SK-N-SH (cell line): ENCODE measurements at regions not wholly inside any gene's neighbourhood (a gene's known extent, or its start where the extent isn't known, plus 50 kb on each side); places are given as distances from the start of the nearest gene placed in this dataset.

Experiments used
- CTCF ChIA-PET: fragments of 300-600, 350-600 bp; formaldehyde crosslinking; extraction: SDS; loops from one replicate; lab custom pipeline; 2021; lab: Yijun Ruan, JAX
- POLR2A ChIA-PET: fragments of 350-600 bp; sonication (Branson Sonifier 250); formaldehyde crosslinking; extraction: SDS; loops from one replicate; lab custom pipeline; 2020; ENCODE audit warnings: antibody characterized with exemption, inconsistent platforms; lab: Yijun Ruan, JAX
- DNase-seq: peaks from one replicate; pipeline ENCODE4 v3.0.0; 2012
- H2AFZ ChIP-seq: fragments of 200-600 bp; sonication (generic); 2 replicates; pipeline ENCODE4 v1.8.1; 2016; ENCODE audit warnings: antibody characterized with exemption, mild to moderate bottlenecking, low read depth
- H3F3A ChIP-seq: fragments of 200-600 bp; sonication (generic); replicated peaks from 2 replicates; pipeline ENCODE3; 2016; ENCODE audit warnings: antibody characterized with exemption, mild to moderate bottlenecking; ENCODE audit not compliant: insufficient read depth
- H3K27ac ChIP-seq, 2 experiments: fragments of 200-500 bp in 1 of 2; fragments of 200-600 bp in 1 of 2; sonication (Bioruptor generic) in 1 of 2; sonication (generic), shearing (Covaris generic) in 1 of 2; 2 replicates each; pipeline versions ENCODE4 v1.5.1 to v1.6.1; 2014 to 2016; ENCODE audit warnings: low read depth in 2 of 2, inconsistent platforms in 1 of 2, low read length in 1 of 2, mild to moderate bottlenecking in 1 of 2, mixed read lengths in 1 of 2
- H3K27me3 ChIP-seq: fragments of 200-600 bp; sonication (generic), shearing (Covaris generic); 2 replicates; pipeline ENCODE4 v1.6.1; 2016; ENCODE audit warnings: mixed run types; ENCODE audit not compliant: insufficient read depth
- H3K36me3 ChIP-seq, 2 experiments: fragments of 200-500 bp in 1 of 2; fragments of 200-600 bp in 1 of 2; sonication (Bioruptor generic) in 1 of 2; sonication (generic) in 1 of 2; replicated peaks in 1 of 2; 2 replicates each; pipeline versions ENCODE3 to v1.5.1; 2014 to 2016; ENCODE audit warnings: low read length in 1 of 2, mild to moderate bottlenecking in 1 of 2; ENCODE audit not compliant: insufficient read depth in 2 of 2, control insufficient read depth in 1 of 2
- H3K4me1 ChIP-seq, 2 experiments: fragments of 200-500 bp in 1 of 2; fragments of 200-600 bp in 1 of 2; sonication (Bioruptor generic) in 1 of 2; sonication (generic), shearing (Covaris generic) in 1 of 2; 2 replicates each; pipeline versions ENCODE4 v1.5.1 to v1.6.1; 2014 to 2016; ENCODE audit warnings: low read depth in 1 of 2, low read length in 1 of 2, mixed run types in 1 of 2; ENCODE audit not compliant: insufficient read depth in 2 of 2, control insufficient read depth in 1 of 2
- H3K4me2 ChIP-seq: fragments of 200-600 bp; sonication (generic), shearing (Covaris generic); 2 replicates; pipeline ENCODE4 v1.6.1; 2017; ENCODE audit warnings: mixed run types
- H3K4me3 ChIP-seq, 2 experiments: fragments of 200-500 bp in 1 of 2; fragments of 200-600 bp in 1 of 2; sonication (Bioruptor generic) in 1 of 2; sonication (generic), shearing (Covaris generic) in 1 of 2; 2 replicates each; pipeline versions ENCODE4 v1.5.1 to v1.8.1; 2014 to 2016; ENCODE audit warnings: low read depth in 2 of 2, inconsistent platforms in 1 of 2, low read length in 1 of 2, mild to moderate bottlenecking in 1 of 2, mixed read lengths in 1 of 2, moderate library complexity in 1 of 2
- H3K79me2 ChIP-seq: fragments of 200-600 bp; sonication (generic); 2 replicates; pipeline ENCODE4 v1.8.1; 2017; ENCODE audit warnings: mild to moderate bottlenecking; ENCODE audit not compliant: insufficient read depth
- H3K9ac ChIP-seq: fragments of 200-600 bp; sonication (generic); 2 replicates; pipeline ENCODE4 v1.6.1; 2017; ENCODE audit warnings: mixed run types
- H3K9me2 ChIP-seq: fragments of 200-600 bp; sonication (generic); 2 replicates; pipeline ENCODE4 v1.6.1; 2017; ENCODE audit warnings: mixed run types
- H3K9me3 ChIP-seq: fragments of 200-600 bp; sonication (generic); 2 replicates; pipeline ENCODE4 v1.6.1; 2017; ENCODE audit warnings: mixed run types, mild to moderate bottlenecking, moderate library complexity
- H4K20me1 ChIP-seq: fragments of 200-600 bp; sonication (generic); 2 replicates; pipeline ENCODE4 v1.6.1; 2017; ENCODE audit warnings: mild to moderate bottlenecking, mixed run types; ENCODE audit not compliant: insufficient read depth
- ELF1 ChIP-seq: IDR thresholded peaks from 2 replicates; pipeline ENCODE4 v1.4.0; 2012
- EZH2phosphoT487 ChIP-seq: fragments of 200-600 bp; sonication (generic); IDR thresholded peaks from 2 replicates; pipeline ENCODE4 v1.6.1; 2017; ENCODE audit warnings: low read depth, mixed run types, mild to moderate bottlenecking, antibody characterized with exemption, moderate library complexity, borderline replicate concordance
- FOSL2 ChIP-seq: IDR thresholded peaks from 2 replicates; pipeline ENCODE4 v1.4.0; 2012; ENCODE audit warnings: low read depth, mild to moderate bottlenecking, moderate library complexity, borderline replicate concordance
- FOXJ3 ChIP-seq: sonication (generic); formaldehyde crosslinking; IDR thresholded peaks from 2 replicates; pipeline ENCODE4 v1.5.1; 2020; ENCODE audit warnings: mild to moderate bottlenecking, missing genetic modification reagents
- FOXM1 ChIP-seq: IDR thresholded peaks from 2 replicates; pipeline ENCODE4 v1.4.0; 2012; ENCODE audit warnings: low read depth, mild to moderate bottlenecking
- JUND ChIP-seq: IDR thresholded peaks from 2 replicates; pipeline ENCODE4 v1.4.0; 2012
- POLR2AphosphoS5 ChIP-seq: IDR thresholded peaks from 2 replicates; pipeline ENCODE4 v1.6.1; 2012; ENCODE audit warnings: low read depth, low read length
- RFX5 ChIP-seq: IDR thresholded peaks from 2 replicates; pipeline ENCODE4 v1.6.1; 2012; ENCODE audit warnings: mild to moderate bottlenecking, improper control_type of control experiment, low read length
- TAF1 ChIP-seq: IDR thresholded peaks from 2 replicates; pipeline ENCODE4 v1.6.1; 2012; ENCODE audit warnings: low read depth, mild to moderate bottlenecking, low read length, moderate library complexity, borderline replicate concordance
- TEAD4 ChIP-seq: IDR thresholded peaks from 2 replicates; pipeline ENCODE4 v1.4.0; 2012; ENCODE audit warnings: mild to moderate bottlenecking, borderline replicate concordance; ENCODE audit not compliant: insufficient read depth
- USF1 ChIP-seq: IDR thresholded peaks from 2 replicates; pipeline ENCODE4 v1.4.0; 2012; ENCODE audit warnings: low read depth, borderline replicate concordance
- YY1 ChIP-seq: IDR thresholded peaks from 2 replicates; pipeline ENCODE4 v1.4.0; 2012; ENCODE audit warnings: low read depth, mild to moderate bottlenecking
- WGBS: methylation state at CpG from one replicate; pipeline ENCODE4 v1.1.6; 2017; ENCODE audit warnings: low lambda C conversion rate; 5-methylcytosine and 5-hydroxymethylcytosine counted together

- 56% methylated on average over 9 of the region's 9 CpGs for WGBS
- Histone ChIP-seq H3F3A (no peaks in the 10 kb centered on the region), H3K27me3 (no peaks in the 10 kb centered on the region), H3K27ac (no peak overlapping the region), H3K9me3 (no peaks in the 10 kb centered on the region), H3K36me3 (no peaks in the 10 kb centered on the region), H3K9me2 (no peaks in the 10 kb centered on the region), H3K4me3 (no peak overlapping the region), H3K9ac (no peak overlapping the region), H4K20me1 (no peaks in the 10 kb centered on the region), H3K4me1 (no peaks in the 10 kb centered on the region), H2AFZ (no peak overlapping the region), H3K4me2 (no peak overlapping the region), H3K79me2 (no peaks in the 10 kb centered on the region)
- ChIA-PET POLR2A (no interaction called here), CTCF (interaction anchor here (1.1 to 2.0 kb wide), 5 partner anchors 10 to 586 kb away, joined by 3 to 5 read pairs (median 4); no protein-coding TSS in a partner anchor)
- no peak for DNase-seq
- no peak for TF ChIP-seq EZH2phosphoT487
- no peak for TF ChIP-seq TAF1
- no peak for TF ChIP-seq FOXJ3 (CRISPR knock-in tag)
- no peak for TF ChIP-seq POLR2AphosphoS5
- TF ChIP-seq TEAD4: no peak
- TF ChIP-seq FOXM1: no peak
- no peak for TF ChIP-seq JUND
- TF ChIP-seq ELF1: no peak
- no peak for TF ChIP-seq USF1
- TF ChIP-seq RFX5: no peak
Measured at GRCh38 chr4:147003956-147004809, 58.5 kb upstream of the TTC29 start.

GRCh38 chr4:147006229-147006628 lies 60.6 kb upstream of the TTC29 start:
- Histone ChIP-seq H3K9me3 (no peaks in the 10 kb centered on the region), H3K27ac (no peak overlapping the region), H2AFZ (no peak overlapping the region), H3K36me3 (no peaks in the 10 kb centered on the region), H3K4me1 (no peaks in the 10 kb centered on the region), H3F3A (no peaks in the 10 kb centered on the region), H3K79me2 (no peaks in the 10 kb centered on the region), H3K4me3 (no peak overlapping the region), H3K9ac (no peak overlapping the region), H3K9me2 (no peaks in the 10 kb centered on the region), H3K27me3 (no peaks in the 10 kb centered on the region), H4K20me1 (no peaks in the 10 kb centered on the region), H3K4me2 (no peak overlapping the region)
- no peak for DNase-seq
- CTCF ChIA-PET: interaction anchor here (0.5 to 1.7 kb wide), 4 partner anchors 13 to 941 kb away, joined by 3 to 7 read pairs (median 3); no protein-coding TSS in a partner anchor
- TF ChIP-seq USF1 (no peak), FOSL2 (no peak), JUND (no peak), YY1 (no peak)
- 58% methylated on average over 2 of the region's 2 CpGs for WGBS
- POLR2A ChIA-PET: no interaction called here
